ENCODE measurements at regions not wholly inside any gene's neighbourhood (a gene's known extent, or its start where the extent isn't known, plus 50 kb on each side); places are given as distances from the start of the nearest gene placed in this dataset.

GRCh38 chr16:85460252-85461021 lies 152.7 kb upstream of the GSE1 start:
- DNase-seq (ENCODE audit: low read depth): no peak

GRCh38 chr16:85461022-85461813 lies 151.9 kb upstream of the GSE1 start:
- no peak for DNase-seq (ENCODE audit: low read depth)

DNA sequence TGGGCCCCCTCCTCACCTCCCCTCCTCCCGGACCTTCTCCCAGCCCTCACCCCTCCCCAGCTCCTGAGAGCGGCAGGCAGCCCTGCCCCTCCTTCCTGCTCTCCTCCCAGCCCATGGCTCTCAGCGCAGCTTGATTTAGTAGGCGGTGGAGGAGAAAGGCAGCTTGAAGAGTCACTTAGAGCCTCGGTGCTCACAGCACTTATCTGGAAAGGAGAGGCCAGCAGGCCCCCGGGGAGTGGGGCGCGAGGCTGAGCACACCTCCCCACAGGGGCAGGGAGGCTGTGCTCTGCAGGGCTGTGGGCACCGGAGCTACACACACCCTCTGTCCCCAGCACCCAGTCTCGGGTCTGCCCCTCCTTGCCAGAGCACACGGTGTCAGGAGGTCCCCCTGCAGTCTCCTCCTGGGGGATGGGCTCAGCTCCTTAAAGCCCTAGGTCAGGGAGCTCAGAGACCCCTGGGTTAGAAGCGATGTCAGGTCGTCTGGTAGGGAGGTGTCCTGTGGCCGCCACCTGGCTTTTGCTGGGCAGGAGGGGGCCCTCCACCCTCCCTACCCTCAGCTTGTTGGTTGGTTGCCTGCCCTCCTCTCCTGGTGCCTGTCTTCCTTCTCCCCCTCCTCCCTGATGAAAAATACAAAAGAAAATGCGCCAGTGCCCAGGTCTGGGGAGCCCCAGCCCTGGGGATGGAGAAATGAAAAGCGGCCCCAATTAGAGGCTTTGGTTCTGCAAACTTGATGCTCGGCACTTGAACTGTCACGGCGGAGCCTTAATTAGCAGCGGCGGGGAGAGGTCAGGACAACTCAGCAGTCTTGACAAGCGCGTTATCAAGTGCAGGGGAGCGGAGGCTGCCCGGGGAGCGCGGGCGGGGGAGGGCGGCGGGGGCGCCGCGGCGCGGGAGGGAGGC lies 151.1 kb upstream of the GSE1 start:
- DNase-seq (ENCODE audit: low read depth): no peak

- no peak for DNase-seq (ENCODE audit: low read depth)
Measured at GRCh38 chr16:85462714-85463611, 150.2 kb upstream of the GSE1 start.

DNA sequence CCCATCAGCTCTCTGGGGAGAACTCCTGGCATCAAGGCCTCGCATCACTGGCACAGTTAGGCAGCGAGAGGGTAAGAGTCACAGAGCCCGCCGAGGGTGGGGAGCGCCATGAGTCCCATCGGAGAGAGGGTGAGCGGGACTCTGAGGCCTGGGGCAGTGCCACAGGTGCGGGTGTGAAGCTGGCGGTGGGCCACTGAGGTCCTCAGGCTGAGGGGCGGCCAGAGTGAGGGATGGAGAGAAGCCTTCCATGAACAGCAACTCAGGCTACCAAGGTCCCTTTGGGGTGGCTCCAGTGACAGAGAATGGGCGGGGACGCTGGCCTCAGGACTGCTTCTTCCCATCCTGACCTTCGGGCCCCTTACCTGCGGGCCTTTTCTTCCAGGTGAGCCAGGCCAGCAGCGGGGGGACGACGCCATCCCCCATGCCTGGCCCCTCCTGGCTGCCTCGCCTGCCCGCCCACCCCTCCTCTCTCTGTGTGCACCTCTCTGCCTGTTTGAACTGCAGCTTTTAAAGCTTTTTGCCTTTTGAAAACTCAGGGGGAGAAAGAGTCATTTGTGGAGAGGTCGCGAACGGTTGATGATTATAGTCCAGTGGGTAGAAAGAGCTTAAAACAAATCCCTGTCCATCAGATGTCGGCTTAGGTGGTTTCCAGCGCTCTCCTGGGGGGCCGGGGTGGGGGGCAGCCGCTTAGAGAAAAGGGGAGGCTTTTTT lies 149.3 kb upstream of the GSE1 start:
- DNase-seq (ENCODE audit: low read depth): no peak

DNA sequence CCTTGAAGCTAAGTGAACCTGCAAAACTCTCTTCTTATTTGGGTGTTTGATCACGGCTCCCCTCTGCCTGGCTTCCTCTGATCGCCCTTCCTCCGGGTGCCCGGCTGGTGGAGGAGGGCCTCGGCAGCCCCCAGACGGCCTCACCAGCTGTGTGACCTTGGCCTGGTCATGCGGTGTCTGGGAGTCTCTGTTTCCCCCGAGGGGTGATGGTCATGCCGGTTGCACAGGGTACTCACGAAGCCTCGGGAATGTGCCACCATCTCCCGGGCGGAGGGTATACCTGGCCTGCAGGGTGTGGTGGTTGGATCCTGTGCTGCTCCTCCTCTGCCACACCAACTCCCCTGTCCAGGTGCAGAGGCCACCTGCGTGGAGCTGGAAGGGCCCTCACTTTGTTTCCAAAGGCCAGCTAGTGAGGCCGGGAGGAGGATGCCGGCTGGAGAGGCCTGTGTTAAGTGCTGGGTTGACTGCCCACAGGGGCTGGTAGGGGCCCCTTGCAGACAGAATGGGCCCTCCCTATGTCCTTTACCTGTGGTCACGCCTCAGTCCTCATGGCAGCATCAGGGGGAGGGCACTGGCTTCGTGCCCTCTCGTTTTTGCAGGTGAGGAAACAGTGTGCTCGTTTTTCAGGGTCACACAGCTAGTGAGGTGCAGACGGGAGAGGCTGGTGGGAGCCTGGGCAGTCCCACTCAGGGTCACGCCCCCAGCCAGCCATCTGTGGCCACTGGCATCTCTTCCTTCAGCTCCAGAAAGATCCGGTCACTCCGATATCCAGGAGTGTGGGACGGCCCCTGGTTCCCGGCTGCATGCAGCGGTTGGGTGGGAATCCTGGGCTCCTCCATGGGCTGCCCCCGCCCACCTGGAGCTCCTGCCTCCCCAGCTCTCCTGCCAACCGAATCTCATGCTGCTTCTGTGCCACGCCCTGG lies 148.5 kb upstream of the GSE1 start:
- no peak for DNase-seq (ENCODE audit: low read depth)

GRCh38 chr16:85465328-85466303 lies 147.5 kb upstream of the GSE1 start:
- DNase-seq (ENCODE audit: low read depth): no peak

DNA sequence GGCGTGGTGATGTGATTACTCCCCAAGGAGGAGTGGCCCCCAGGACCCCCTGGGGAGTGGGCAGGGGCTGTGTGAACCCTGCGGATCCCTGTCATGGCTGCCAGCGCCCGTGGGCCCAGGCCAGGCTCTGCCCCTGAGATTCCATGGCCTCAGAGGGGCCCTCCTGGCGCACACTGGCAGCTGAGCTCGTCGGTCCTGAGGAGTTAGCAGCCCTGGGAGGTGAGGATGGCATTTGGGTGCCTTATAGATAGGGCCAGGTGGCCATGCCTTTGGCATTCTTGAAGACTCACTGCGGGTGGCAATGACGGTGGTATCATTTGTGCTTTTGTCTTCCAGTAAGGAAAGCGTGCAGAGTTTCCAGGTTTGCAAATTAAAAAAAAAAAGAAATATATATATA lies 146.8 kb upstream of the GSE1 start:
- DNase-seq (ENCODE audit: low read depth): no peak

DNA sequence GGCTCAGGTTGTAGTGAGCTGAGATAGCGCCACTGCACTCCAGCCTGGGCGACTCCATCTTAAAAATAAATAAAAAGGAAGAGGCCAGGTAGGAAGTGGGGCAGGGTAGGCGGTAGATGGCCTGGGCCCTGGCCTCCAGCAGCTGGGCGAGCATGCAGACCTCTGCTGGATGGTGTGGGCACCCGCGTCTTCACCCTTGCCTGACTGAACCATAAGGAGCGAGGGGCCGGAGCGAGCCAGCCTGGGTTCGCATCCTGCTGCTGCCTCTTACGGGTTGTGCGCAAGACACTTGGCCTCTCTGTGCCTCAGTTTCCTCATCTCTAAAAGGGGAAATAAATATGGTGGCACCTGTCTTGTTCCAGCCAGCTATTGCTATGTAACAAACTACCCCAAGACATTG lies 146.1 kb upstream of the GSE1 start:
- DNase-seq (ENCODE audit: low read depth): no peak

DNA sequence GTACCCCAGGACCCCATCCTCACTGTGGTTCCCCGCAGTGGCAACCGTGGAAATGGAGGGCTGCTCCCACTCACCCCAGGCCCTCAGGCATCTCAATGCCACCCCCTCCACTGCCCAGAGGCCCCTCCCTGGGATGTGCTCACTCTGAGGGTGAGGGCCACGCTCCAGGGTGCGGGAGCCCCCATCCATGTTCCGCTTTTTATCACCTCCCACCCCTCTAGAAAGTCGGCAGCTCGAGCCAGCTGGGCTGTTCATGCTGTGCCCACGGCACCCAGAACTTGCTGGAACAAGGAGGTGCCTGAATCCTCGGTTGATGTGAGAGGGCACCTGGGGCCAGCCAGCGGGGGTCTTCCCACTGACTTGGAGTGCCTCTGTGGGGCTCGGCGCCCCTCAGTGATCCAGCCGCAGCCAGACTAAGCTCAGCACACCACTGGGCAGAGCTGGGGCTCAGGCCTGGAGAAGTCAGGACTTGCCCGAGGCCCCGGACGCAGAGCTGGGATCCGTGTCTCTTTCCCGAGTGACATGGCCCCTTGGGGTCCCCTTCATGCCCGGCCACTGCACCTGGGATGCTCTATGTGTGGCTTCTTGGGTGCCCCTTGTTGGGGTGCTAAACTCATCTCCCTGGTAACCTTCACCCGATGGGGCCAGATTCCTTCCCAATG lies 143.1 kb upstream of the GSE1 start:
- DNase-seq (ENCODE audit: low read depth): no peak

GRCh38 chr16:85470873-85471272 lies 142.2 kb upstream of the GSE1 start:
- DNase-seq (ENCODE audit: low read depth): no peak

GRCh38 chr16:85471469-85472431 lies 141.4 kb upstream of the GSE1 start:
- no peak for DNase-seq (ENCODE audit: low read depth)

DNA sequence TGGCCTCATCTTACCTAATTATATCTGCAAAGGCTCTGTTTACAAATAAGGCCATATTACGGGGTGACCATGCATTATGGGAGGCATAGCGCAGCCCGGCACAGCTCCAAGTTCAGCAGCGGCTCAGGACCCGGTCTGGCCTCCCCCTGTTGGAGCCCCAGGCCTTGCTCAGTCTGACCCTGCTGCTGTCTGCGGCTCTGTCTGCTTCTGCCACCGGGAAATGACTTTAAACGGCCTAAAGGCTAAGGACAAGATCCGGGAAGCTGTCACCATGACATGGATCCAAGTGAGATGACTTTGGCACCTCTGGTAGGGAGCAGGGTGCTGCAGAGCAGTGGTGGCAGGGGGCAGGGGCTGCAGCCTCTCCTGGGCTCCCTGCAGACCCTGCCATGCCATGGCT lies 140.6 kb upstream of the GSE1 start:
- no peak for DNase-seq (ENCODE audit: low read depth)

GRCh38 chr16:85473323-85473722 lies 139.8 kb upstream of the GSE1 start:
- no peak for DNase-seq (ENCODE audit: low read depth)

DNA sequence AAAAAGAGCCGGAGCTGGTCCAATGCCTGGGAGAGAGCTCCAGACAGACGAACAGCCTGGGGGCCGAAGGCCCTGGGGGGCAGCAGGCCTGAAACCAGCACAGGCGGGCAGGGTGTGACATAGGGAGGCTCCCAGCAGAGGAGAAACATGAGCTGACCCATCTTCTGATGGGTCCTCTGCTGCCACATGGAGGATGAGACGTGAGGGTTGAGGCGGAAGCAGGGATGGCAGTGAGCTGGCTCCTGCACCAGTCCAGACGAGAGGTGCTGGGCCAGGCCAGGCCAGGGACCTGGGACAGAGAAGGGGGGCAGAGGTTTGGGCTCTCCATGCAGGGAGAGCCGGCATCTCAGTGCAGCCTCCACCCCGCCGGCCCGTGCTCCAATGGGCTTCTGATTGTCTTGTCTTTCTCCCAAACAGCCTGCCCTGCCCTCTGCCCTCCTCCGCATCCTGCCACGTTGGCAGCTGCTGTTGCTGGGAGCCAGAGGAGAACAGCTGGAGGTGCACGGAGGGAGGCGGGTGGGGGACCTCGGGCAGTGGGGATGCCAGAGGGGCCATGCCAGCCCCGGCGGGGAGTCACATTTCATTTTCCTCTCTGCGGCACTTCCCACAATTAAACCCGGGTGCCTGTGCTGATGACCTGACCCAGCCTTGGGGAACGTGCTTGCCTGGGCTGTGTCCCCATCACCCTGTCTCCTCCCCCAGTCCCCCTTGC lies 139.1 kb upstream of the GSE1 start:
- no peak for DNase-seq (ENCODE audit: low read depth)

DNA sequence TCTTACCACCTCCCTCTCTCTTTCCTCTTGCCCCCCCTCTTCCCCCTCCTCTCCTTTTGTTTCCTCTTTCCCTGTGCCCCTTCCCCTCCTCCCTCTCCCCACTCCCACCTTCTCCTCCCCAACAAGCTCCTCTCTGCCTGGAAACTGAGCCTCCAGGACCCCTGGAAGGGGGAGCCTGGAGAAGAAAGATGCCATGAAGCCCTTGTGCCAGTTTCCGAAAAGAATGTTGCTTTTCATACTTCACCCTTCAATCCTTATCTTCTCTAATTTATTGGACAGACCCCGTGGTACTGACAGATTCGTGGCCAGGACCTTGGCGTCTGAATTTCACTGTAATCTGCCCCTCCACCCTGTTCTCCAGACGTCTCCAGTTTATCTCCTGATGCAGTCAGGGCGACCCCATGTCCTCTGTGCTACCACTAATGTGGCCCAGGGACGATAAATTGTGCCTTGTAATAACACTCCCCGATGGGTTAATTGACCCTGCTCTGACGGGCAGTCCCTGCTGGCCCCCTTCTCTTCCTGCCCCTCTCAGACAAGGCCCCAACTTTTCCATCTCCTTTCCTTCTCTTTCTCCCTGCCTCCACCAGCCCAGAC lies 138.4 kb upstream of the GSE1 start:
- DNase-seq (ENCODE audit: low read depth): no peak

All from HS-27A (cell line).